SK-N-SH (cell line): ENCODE measurements at regions not wholly inside any gene's neighbourhood (a gene's known extent, or its start where the extent isn't known, plus 50 kb on each side); places are given as distances from the start of the nearest gene placed in this dataset.

Source experiments
- CTCF ChIA-PET: fragments of 300-600, 350-600 bp; formaldehyde crosslinking; extraction: SDS; loops from one replicate; lab custom pipeline; 2021; lab: Yijun Ruan, JAX
- POLR2A ChIA-PET: fragments of 350-600 bp; sonication (Branson Sonifier 250); formaldehyde crosslinking; extraction: SDS; loops from one replicate; lab custom pipeline; 2020; ENCODE audit warnings: antibody characterized with exemption, inconsistent platforms; lab: Yijun Ruan, JAX
- DNase-seq: peaks from one replicate; pipeline ENCODE4 v3.0.0; 2012
- H2AFZ ChIP-seq: fragments of 200-600 bp; sonication (generic); 2 replicates; pipeline ENCODE4 v1.8.1; 2016; ENCODE audit warnings: antibody characterized with exemption, mild to moderate bottlenecking, low read depth
- H3F3A ChIP-seq: fragments of 200-600 bp; sonication (generic); replicated peaks from 2 replicates; pipeline ENCODE3; 2016; ENCODE audit warnings: antibody characterized with exemption, mild to moderate bottlenecking; ENCODE audit not compliant: insufficient read depth
- H3K27ac ChIP-seq, 2 experiments: fragments of 200-500 bp in 1 of 2; fragments of 200-600 bp in 1 of 2; sonication (Bioruptor generic) in 1 of 2; sonication (generic), shearing (Covaris generic) in 1 of 2; 2 replicates each; pipeline versions ENCODE4 v1.5.1 to v1.6.1; 2014 to 2016; ENCODE audit warnings: low read depth in 2 of 2, inconsistent platforms in 1 of 2, low read length in 1 of 2, mild to moderate bottlenecking in 1 of 2, mixed read lengths in 1 of 2
- H3K27me3 ChIP-seq: fragments of 200-600 bp; sonication (generic), shearing (Covaris generic); 2 replicates; pipeline ENCODE4 v1.6.1; 2016; ENCODE audit warnings: mixed run types; ENCODE audit not compliant: insufficient read depth
- H3K36me3 ChIP-seq, 2 experiments: fragments of 200-500 bp in 1 of 2; fragments of 200-600 bp in 1 of 2; sonication (Bioruptor generic) in 1 of 2; sonication (generic) in 1 of 2; replicated peaks in 1 of 2; 2 replicates each; pipeline versions ENCODE3 to v1.5.1; 2014 to 2016; ENCODE audit warnings: low read length in 1 of 2, mild to moderate bottlenecking in 1 of 2; ENCODE audit not compliant: insufficient read depth in 2 of 2, control insufficient read depth in 1 of 2
- H3K4me1 ChIP-seq, 2 experiments: fragments of 200-500 bp in 1 of 2; fragments of 200-600 bp in 1 of 2; sonication (Bioruptor generic) in 1 of 2; sonication (generic), shearing (Covaris generic) in 1 of 2; 2 replicates each; pipeline versions ENCODE4 v1.5.1 to v1.6.1; 2014 to 2016; ENCODE audit warnings: low read depth in 1 of 2, low read length in 1 of 2, mixed run types in 1 of 2; ENCODE audit not compliant: insufficient read depth in 2 of 2, control insufficient read depth in 1 of 2
- H3K4me2 ChIP-seq: fragments of 200-600 bp; sonication (generic), shearing (Covaris generic); 2 replicates; pipeline ENCODE4 v1.6.1; 2017; ENCODE audit warnings: mixed run types
- H3K4me3 ChIP-seq, 2 experiments: fragments of 200-500 bp in 1 of 2; fragments of 200-600 bp in 1 of 2; sonication (Bioruptor generic) in 1 of 2; sonication (generic), shearing (Covaris generic) in 1 of 2; 2 replicates each; pipeline versions ENCODE4 v1.5.1 to v1.8.1; 2014 to 2016; ENCODE audit warnings: low read depth in 2 of 2, inconsistent platforms in 1 of 2, low read length in 1 of 2, mild to moderate bottlenecking in 1 of 2, mixed read lengths in 1 of 2, moderate library complexity in 1 of 2
- H3K79me2 ChIP-seq: fragments of 200-600 bp; sonication (generic); 2 replicates; pipeline ENCODE4 v1.8.1; 2017; ENCODE audit warnings: mild to moderate bottlenecking; ENCODE audit not compliant: insufficient read depth
- H3K9ac ChIP-seq: fragments of 200-600 bp; sonication (generic); 2 replicates; pipeline ENCODE4 v1.6.1; 2017; ENCODE audit warnings: mixed run types
- H3K9me2 ChIP-seq: fragments of 200-600 bp; sonication (generic); 2 replicates; pipeline ENCODE4 v1.6.1; 2017; ENCODE audit warnings: mixed run types
- H3K9me3 ChIP-seq: fragments of 200-600 bp; sonication (generic); 2 replicates; pipeline ENCODE4 v1.6.1; 2017; ENCODE audit warnings: mixed run types, mild to moderate bottlenecking, moderate library complexity
- H4K20me1 ChIP-seq: fragments of 200-600 bp; sonication (generic); 2 replicates; pipeline ENCODE4 v1.6.1; 2017; ENCODE audit warnings: mild to moderate bottlenecking, mixed run types; ENCODE audit not compliant: insufficient read depth
- CHD2 ChIP-seq: fragments of 150-350 bp; IDR thresholded peaks from 2 replicates; pipeline ENCODE4 v1.6.1; 2018; ENCODE audit warnings: low read length; ENCODE audit not compliant: partially characterized antibody
- EP300 ChIP-seq, 2 experiments: IDR thresholded peaks; 2 replicates each; pipeline versions ENCODE4 v1.4.0 to v1.6.1; 2012; ENCODE audit warnings: borderline replicate concordance in 1 of 2, low read depth in 1 of 2, low read length in 1 of 2
- FOSL2 ChIP-seq: IDR thresholded peaks from 2 replicates; pipeline ENCODE4 v1.4.0; 2012; ENCODE audit warnings: low read depth, mild to moderate bottlenecking, moderate library complexity, borderline replicate concordance
- FOXJ3 ChIP-seq: sonication (generic); formaldehyde crosslinking; IDR thresholded peaks from 2 replicates; pipeline ENCODE4 v1.5.1; 2020; ENCODE audit warnings: mild to moderate bottlenecking, missing genetic modification reagents
- FOXM1 ChIP-seq: IDR thresholded peaks from 2 replicates; pipeline ENCODE4 v1.4.0; 2012; ENCODE audit warnings: low read depth, mild to moderate bottlenecking
- GABPA ChIP-seq: IDR thresholded peaks from 2 replicates; pipeline ENCODE4 v1.4.0; 2012; ENCODE audit warnings: low read depth, mild to moderate bottlenecking
- IRF3 ChIP-seq: fragments of 150-350 bp; IDR thresholded peaks from 2 replicates; pipeline ENCODE4 v1.6.1; 2016; ENCODE audit warnings: mild to moderate bottlenecking, low read depth, low read length
- MAX ChIP-seq: IDR thresholded peaks from 2 replicates; pipeline ENCODE4 v1.4.0; 2012; ENCODE audit warnings: low read depth
- RAD21 ChIP-seq: IDR thresholded peaks from 2 replicates; pipeline ENCODE4 v1.6.1; 2012; ENCODE audit warnings: mild to moderate bottlenecking, low read length
- SIN3A ChIP-seq: IDR thresholded peaks from 2 replicates; pipeline ENCODE4 v1.6.1; 2012; ENCODE audit warnings: low read depth, mild to moderate bottlenecking, low read length, moderate library complexity, borderline replicate concordance
- SMC3 ChIP-seq: IDR thresholded peaks from 2 replicates; pipeline ENCODE4 v1.6.1; 2012; ENCODE audit warnings: low read depth, low read length, improper control_type of control experiment
- TEAD4 ChIP-seq: IDR thresholded peaks from 2 replicates; pipeline ENCODE4 v1.4.0; 2012; ENCODE audit warnings: mild to moderate bottlenecking, borderline replicate concordance; ENCODE audit not compliant: insufficient read depth
- ZBTB33 ChIP-seq: IDR thresholded peaks from 2 replicates; pipeline ENCODE4 v1.4.0; 2012; ENCODE audit warnings: low read depth, borderline replicate concordance
- WGBS: methylation state at CpG from one replicate; pipeline ENCODE4 v1.1.6; 2017; ENCODE audit warnings: low lambda C conversion rate; 5-methylcytosine and 5-hydroxymethylcytosine counted together
- TF ChIP-seq, protein P1 (sequence below): IDR thresholded peaks from 2 replicates; pipeline ENCODE4 v1.6.1; 2012; ENCODE audit warnings: mild to moderate bottlenecking, low read depth, low read length, moderate library complexity
- TF ChIP-seq, protein P2 (sequence below): fragments of 200-600 bp; sonication (generic); IDR thresholded peaks from 2 replicates; pipeline ENCODE4 v1.6.1; 2017; ENCODE audit warnings: antibody characterized with exemption, mild to moderate bottlenecking, moderate library complexity
- TF ChIP-seq, protein P3 (sequence below): IDR thresholded peaks from 2 replicates; pipeline ENCODE4; 2012

DNA sequence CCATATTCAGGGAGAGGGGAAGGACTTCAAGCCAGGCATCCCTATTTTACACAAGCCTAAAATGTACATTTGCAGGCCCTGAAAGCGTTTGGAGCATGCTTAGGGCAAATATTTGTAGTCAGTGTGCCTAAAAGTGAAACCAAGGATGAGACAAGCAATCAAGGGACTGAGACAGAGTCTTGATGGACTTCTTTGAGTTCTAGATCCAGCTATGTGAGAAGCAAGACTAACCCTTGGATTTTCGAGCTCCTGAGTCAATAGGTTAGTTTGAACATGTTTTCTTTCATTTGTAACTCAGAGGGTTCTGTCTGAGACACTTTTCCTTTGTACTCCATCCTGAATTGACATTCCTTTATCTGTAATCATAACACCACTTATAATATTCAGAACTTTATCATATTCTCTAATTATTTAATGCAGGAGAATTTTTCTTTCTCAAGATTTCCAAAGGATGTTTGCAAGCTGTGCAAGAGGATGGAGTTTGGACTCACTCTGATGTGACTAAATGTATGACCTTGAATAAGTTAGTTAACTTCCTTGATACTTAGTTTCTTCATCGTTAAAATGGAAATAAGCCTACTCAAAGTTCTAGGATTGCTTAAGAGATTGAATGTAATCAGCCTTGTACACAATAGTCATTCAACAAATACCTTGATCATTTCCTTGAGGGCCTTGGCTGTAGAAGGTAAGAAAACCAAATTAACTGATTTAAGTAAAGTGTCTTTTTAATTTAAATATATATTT lies 1237.8 kb upstream of the ZEB2 start (continued):
- no peak for TF ChIP-seq IRF3
- TF ChIP-seq CHD2 = no peak
- no peak for TF ChIP-seq FOSL2
- TF ChIP-seq, all 33 proteins: peak for 0

- Histone ChIP-seq H3K36me3 (no peaks in the 10 kb centered on the region), H3K4me3 (no peak overlapping the region), H3K79me2 (no peaks in the 10 kb centered on the region), H3K9ac (no peak overlapping the region), H3K27ac (no peak overlapping the region), H3K27me3 (no peaks in the 10 kb centered on the region), H3K4me1 (peaks cover 4 to 10% of the 10 kb centered on the region in 2 experiments; a peak in 3 of 4 replicates), H3F3A (peaks cover 4% of the 10 kb centered on the region), H4K20me1 (no peaks in the 10 kb centered on the region), H3K9me2 (no peaks in the 10 kb centered on the region), H2AFZ (no peak overlapping the region), H3K4me2 (no peak overlapping the region), H3K9me3 (no peaks in the 10 kb centered on the region)
- ChIA-PET CTCF (no interaction called here), POLR2A (no interaction called here)
- no peak for DNase-seq
- 91% methylated on average over 6 of the region's 6 CpGs for WGBS
- TF ChIP-seq FOXM1 = no peak
- no peak for TF ChIP-seq GABPA
- TF ChIP-seq RAD21 = no peak
- no peak for TF ChIP-seq ZBTB33
- no peak for TF ChIP-seq EP300 (IDR thresholded peaks at IDR 0.05; ENCODE audit: borderline replicate concordance in 1 of 2, low read depth in 1 of 2, low read length in 1 of 2)
- TF ChIP-seq CHD2 = no peak
- TF ChIP-seq IRF3 = no peak
- no peak for TF ChIP-seq FOSL2
- TF ChIP-seq, protein P1, sequence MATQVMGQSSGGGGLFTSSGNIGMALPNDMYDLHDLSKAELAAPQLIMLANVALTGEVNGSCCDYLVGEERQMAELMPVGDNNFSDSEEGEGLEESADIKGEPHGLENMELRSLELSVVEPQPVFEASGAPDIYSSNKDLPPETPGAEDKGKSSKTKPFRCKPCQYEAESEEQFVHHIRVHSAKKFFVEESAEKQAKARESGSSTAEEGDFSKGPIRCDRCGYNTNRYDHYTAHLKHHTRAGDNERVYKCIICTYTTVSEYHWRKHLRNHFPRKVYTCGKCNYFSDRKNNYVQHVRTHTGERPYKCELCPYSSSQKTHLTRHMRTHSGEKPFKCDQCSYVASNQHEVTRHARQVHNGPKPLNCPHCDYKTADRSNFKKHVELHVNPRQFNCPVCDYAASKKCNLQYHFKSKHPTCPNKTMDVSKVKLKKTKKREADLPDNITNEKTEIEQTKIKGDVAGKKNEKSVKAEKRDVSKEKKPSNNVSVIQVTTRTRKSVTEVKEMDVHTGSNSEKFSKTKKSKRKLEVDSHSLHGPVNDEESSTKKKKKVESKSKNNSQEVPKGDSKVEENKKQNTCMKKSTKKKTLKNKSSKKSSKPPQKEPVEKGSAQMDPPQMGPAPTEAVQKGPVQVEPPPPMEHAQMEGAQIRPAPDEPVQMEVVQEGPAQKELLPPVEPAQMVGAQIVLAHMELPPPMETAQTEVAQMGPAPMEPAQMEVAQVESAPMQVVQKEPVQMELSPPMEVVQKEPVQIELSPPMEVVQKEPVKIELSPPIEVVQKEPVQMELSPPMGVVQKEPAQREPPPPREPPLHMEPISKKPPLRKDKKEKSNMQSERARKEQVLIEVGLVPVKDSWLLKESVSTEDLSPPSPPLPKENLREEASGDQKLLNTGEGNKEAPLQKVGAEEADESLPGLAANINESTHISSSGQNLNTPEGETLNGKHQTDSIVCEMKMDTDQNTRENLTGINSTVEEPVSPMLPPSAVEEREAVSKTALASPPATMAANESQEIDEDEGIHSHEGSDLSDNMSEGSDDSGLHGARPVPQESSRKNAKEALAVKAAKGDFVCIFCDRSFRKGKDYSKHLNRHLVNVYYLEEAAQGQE = no peak
- TF ChIP-seq SIN3A = no peak
- TF ChIP-seq SMC3 = no peak
- no peak for TF ChIP-seq FOXJ3 (CRISPR knock-in tag)
- TF ChIP-seq, protein P2, sequence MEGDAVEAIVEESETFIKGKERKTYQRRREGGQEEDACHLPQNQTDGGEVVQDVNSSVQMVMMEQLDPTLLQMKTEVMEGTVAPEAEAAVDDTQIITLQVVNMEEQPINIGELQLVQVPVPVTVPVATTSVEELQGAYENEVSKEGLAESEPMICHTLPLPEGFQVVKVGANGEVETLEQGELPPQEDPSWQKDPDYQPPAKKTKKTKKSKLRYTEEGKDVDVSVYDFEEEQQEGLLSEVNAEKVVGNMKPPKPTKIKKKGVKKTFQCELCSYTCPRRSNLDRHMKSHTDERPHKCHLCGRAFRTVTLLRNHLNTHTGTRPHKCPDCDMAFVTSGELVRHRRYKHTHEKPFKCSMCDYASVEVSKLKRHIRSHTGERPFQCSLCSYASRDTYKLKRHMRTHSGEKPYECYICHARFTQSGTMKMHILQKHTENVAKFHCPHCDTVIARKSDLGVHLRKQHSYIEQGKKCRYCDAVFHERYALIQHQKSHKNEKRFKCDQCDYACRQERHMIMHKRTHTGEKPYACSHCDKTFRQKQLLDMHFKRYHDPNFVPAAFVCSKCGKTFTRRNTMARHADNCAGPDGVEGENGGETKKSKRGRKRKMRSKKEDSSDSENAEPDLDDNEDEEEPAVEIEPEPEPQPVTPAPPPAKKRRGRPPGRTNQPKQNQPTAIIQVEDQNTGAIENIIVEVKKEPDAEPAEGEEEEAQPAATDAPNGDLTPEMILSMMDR = no peak
- no peak for TF ChIP-seq TEAD4
- TF ChIP-seq, protein P3, sequence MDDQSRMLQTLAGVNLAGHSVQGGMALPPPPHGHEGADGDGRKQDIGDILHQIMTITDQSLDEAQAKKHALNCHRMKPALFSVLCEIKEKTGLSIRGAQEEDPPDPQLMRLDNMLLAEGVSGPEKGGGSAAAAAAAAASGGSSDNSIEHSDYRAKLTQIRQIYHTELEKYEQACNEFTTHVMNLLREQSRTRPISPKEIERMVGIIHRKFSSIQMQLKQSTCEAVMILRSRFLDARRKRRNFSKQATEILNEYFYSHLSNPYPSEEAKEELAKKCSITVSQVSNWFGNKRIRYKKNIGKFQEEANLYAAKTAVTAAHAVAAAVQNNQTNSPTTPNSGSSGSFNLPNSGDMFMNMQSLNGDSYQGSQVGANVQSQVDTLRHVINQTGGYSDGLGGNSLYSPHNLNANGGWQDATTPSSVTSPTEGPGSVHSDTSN = no peak
- TF ChIP-seq MAX = no peak
Measured at GRCh38 chr2:145755019-145755837, 1235.3 kb upstream of the ZEB2 start.
